ENCODE measurements at regions not wholly inside any gene's neighbourhood (a gene's known extent, or its start where the extent isn't known, plus 50 kb on each side); places are given as distances from the start of the nearest gene placed in this dataset.

DNA sequence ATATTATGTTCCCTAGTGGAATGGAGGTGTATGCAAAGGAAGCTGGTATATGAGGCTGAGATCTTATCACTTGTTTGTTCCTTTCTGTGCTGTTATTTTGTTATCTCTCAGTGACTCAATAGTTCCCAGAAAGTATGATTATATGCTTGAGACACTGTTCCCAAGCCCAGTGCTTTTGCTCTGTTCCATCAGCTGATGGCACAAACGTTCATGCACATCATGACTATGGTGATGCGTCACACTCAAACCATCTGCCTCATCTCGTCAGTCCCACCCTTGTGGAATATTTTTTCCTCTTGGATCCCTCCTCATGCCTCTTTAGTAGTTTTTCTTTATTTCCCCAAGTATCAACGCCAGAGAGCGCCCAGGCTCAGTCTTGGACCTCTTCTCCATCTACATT, 786.9 kb downstream of the AACS start:
- ATAC-seq (ENCODE audit: low read depth) (no peak), DNase-seq (ENCODE audit: low spot score) (no peak)
- H3K27ac ChIP-seq (ENCODE audit: poor library complexity, severe bottlenecking): no peak overlapping the region
- no peaks in the 10 kb centered on the region for H3K27me3 ChIP-seq (ENCODE audit: insufficient read depth, poor library complexity, severe bottlenecking)
- no peaks in the 10 kb centered on the region for H3K36me3 ChIP-seq (ENCODE audit: low read depth)
- TF ChIP-seq, protein P1, sequence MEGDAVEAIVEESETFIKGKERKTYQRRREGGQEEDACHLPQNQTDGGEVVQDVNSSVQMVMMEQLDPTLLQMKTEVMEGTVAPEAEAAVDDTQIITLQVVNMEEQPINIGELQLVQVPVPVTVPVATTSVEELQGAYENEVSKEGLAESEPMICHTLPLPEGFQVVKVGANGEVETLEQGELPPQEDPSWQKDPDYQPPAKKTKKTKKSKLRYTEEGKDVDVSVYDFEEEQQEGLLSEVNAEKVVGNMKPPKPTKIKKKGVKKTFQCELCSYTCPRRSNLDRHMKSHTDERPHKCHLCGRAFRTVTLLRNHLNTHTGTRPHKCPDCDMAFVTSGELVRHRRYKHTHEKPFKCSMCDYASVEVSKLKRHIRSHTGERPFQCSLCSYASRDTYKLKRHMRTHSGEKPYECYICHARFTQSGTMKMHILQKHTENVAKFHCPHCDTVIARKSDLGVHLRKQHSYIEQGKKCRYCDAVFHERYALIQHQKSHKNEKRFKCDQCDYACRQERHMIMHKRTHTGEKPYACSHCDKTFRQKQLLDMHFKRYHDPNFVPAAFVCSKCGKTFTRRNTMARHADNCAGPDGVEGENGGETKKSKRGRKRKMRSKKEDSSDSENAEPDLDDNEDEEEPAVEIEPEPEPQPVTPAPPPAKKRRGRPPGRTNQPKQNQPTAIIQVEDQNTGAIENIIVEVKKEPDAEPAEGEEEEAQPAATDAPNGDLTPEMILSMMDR (IDR thresholded peaks at IDR 0.05; ENCODE audit: poor library complexity, severe bottlenecking): no peak
- H3K4me1 ChIP-seq (ENCODE audit: insufficient read depth, poor library complexity, severe bottlenecking): no peaks in the 10 kb centered on the region
- H3K4me3 ChIP-seq (ENCODE audit: severe bottlenecking): no peak overlapping the region
- no peaks in the 10 kb centered on the region for H3K9me3 ChIP-seq (ENCODE audit: severe bottlenecking)

DNA sequence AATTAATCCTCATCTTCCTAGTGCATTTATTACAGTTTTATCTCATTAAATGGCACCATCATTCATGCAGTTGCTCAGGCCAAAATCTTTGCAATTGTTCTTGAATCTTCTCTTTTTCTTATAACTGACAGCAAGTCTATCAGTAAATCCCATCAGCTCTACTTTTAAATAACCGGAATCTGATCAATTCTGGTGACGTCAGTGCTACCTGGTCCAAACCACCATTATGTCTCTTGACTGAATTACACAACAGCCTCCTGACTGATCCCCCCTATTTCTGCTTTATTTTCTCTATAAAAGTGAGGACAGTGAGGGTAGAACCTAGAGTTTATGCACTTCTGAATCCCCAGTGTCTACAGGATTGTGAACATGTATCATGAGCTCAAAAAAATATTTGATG, 787.4 kb downstream of the AACS start:
- no peak for DNase-seq (ENCODE audit: low spot score)
- Histone ChIP-seq H3K36me3 (ENCODE audit: low read depth) (no peaks in the 10 kb centered on the region), H3K4me3 (ENCODE audit: severe bottlenecking) (no peak overlapping the region), H3K27ac (ENCODE audit: poor library complexity, severe bottlenecking) (no peak overlapping the region), H3K4me1 (ENCODE audit: insufficient read depth, poor library complexity, severe bottlenecking) (no peaks in the 10 kb centered on the region), H3K9me3 (ENCODE audit: severe bottlenecking) (no peaks in the 10 kb centered on the region), H3K27me3 (ENCODE audit: insufficient read depth, poor library complexity, severe bottlenecking) (no peaks in the 10 kb centered on the region)
- TF ChIP-seq, protein P1 (IDR thresholded peaks at IDR 0.05; ENCODE audit: poor library complexity, severe bottlenecking): no peak
- ATAC-seq (ENCODE audit: low read depth): no peak

GRCh38 chr12:125853670-125854069, 788.4 kb downstream of the AACS start:
- DNase-seq (ENCODE audit: low spot score) (no peak), ATAC-seq (ENCODE audit: low read depth) (no peak)
- H3K9me3 ChIP-seq (ENCODE audit: severe bottlenecking): no peaks in the 10 kb centered on the region
- no peaks in the 10 kb centered on the region for H3K27me3 ChIP-seq (ENCODE audit: insufficient read depth, poor library complexity, severe bottlenecking)
- H3K36me3 ChIP-seq (ENCODE audit: low read depth): no peaks in the 10 kb centered on the region
- H3K4me3 ChIP-seq (ENCODE audit: severe bottlenecking): no peak overlapping the region
- H3K4me1 ChIP-seq (ENCODE audit: insufficient read depth, poor library complexity, severe bottlenecking): no peaks in the 10 kb centered on the region
- no peak overlapping the region for H3K27ac ChIP-seq (ENCODE audit: poor library complexity, severe bottlenecking)
- TF ChIP-seq, protein P1 (IDR thresholded peaks at IDR 0.05; ENCODE audit: poor library complexity, severe bottlenecking): no peak

DNA sequence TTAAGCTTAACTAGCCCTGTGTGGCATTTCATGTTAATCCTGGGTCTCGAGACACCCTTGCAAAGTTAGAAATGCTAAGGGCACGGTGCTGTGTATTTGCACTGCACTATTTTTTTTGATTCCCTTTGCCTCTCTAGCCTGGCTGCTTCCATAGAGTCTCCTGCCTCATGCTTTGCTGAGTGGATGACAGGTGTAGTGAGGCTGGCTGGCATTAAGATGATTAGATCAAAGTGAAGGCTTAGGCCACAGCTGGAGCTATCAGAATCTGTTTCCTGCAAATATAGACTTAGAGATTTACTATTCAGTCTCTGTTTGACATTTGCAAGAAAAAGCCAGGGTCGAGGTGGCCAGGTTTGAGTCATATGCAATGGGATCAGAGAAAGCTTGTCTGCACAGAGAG, 791.1 kb downstream of the AACS start:
- no peak overlapping the region for H3K4me3 ChIP-seq (ENCODE audit: severe bottlenecking)
- no peak overlapping the region for H3K27ac ChIP-seq (ENCODE audit: poor library complexity, severe bottlenecking)
- ATAC-seq (ENCODE audit: low read depth) (no peak), DNase-seq (ENCODE audit: low spot score) (no peak)
- no peaks in the 10 kb centered on the region for H3K36me3 ChIP-seq (ENCODE audit: low read depth)
- no peaks in the 10 kb centered on the region for H3K27me3 ChIP-seq (ENCODE audit: insufficient read depth, poor library complexity, severe bottlenecking)
- H3K4me1 ChIP-seq (ENCODE audit: insufficient read depth, poor library complexity, severe bottlenecking): no peaks in the 10 kb centered on the region
- TF ChIP-seq, protein P1 (IDR thresholded peaks at IDR 0.05; ENCODE audit: poor library complexity, severe bottlenecking): no peak
- no peaks in the 10 kb centered on the region for H3K9me3 ChIP-seq (ENCODE audit: severe bottlenecking)

DNA sequence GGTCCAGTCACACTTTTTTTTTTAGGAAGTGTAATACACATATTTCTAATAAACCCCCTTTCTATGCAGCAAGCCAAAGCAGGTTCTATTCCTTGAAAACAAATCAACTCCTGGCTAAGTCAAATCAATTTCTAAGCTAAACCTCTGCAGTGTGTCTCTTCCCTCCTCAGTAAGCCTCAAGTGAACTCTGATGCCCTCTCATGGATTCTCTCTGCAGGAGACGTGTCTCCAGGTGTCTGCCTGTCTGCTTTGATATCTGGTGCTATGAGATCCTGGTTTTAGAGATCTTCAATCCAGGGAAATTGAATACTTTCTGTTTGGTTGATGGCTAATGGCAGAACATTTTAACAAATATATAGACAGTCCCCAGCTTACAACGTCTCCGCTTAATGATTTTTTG, 791.7 kb downstream of the AACS start:
- ATAC-seq (ENCODE audit: low read depth) (no peak), DNase-seq (ENCODE audit: low spot score) (no peak)
- no peak overlapping the region for H3K27ac ChIP-seq (ENCODE audit: poor library complexity, severe bottlenecking)
- no peaks in the 10 kb centered on the region for H3K9me3 ChIP-seq (ENCODE audit: severe bottlenecking)
- no peaks in the 10 kb centered on the region for H3K27me3 ChIP-seq (ENCODE audit: insufficient read depth, poor library complexity, severe bottlenecking)
- H3K4me3 ChIP-seq (ENCODE audit: severe bottlenecking): no peak overlapping the region
- H3K36me3 ChIP-seq (ENCODE audit: low read depth): no peaks in the 10 kb centered on the region
- TF ChIP-seq, protein P1 (IDR thresholded peaks at IDR 0.05; ENCODE audit: poor library complexity, severe bottlenecking): no peak
- H3K4me1 ChIP-seq (ENCODE audit: insufficient read depth, poor library complexity, severe bottlenecking): no peaks in the 10 kb centered on the region
